GM23338 (cell line): ENCODE measurements at regions not wholly inside any gene's neighbourhood (a gene's known extent, or its start where the extent isn't known, plus 50 kb on each side); places are given as distances from the start of the nearest gene placed in this dataset.

Source experiments
- ATAC-seq: fragments of 200-7000 bp; cut with Tn5 transposase; 3 replicates; pipeline ENCODE4 v1.9.1; 2020
- DNase-seq: peaks from one replicate; pipeline ENCODE4 v3.0.0-alpha.2; 2015; ENCODE audit warnings: low spot score
- H2AFZ ChIP-seq: fragments of 200-600 bp; sonication (generic); 2 replicates; pipeline ENCODE4 v1.8.0; 2016; ENCODE audit warnings: antibody characterized with exemption, mild to moderate bottlenecking, moderate library complexity
- H3F3A ChIP-seq: fragments of 200-600 bp; sonication (generic); replicated peaks from 2 replicates; pipeline ENCODE4 v1.8.0; 2017; ENCODE audit warnings: antibody characterized with exemption, mixed run types, low read depth
- H3K27ac ChIP-seq: fragments of 200-600 bp; sonication (generic); 2 replicates; pipeline ENCODE4 v1.6.1; 2016; ENCODE audit warnings: low read depth
- H3K27me3 ChIP-seq: fragments of 200-600 bp; sonication (generic); 2 replicates; pipeline ENCODE4 v1.8.0; 2016; ENCODE audit warnings: mild to moderate bottlenecking, mixed run types, moderate library complexity; ENCODE audit not compliant: insufficient read depth
- H3K36me3 ChIP-seq: fragments of 200-600 bp; sonication (generic); 2 replicates; pipeline ENCODE4 v1.8.0; 2016; ENCODE audit warnings: mild to moderate bottlenecking; ENCODE audit not compliant: insufficient read depth
- H3K4me1 ChIP-seq: fragments of 200-600 bp; sonication (generic); 2 replicates; pipeline ENCODE4 v1.8.0; 2016; ENCODE audit warnings: mild to moderate bottlenecking, moderate library complexity; ENCODE audit not compliant: insufficient read depth
- H3K4me2 ChIP-seq: fragments of 200-600 bp; sonication (generic); 2 replicates; pipeline ENCODE4 v1.7.1; 2017; ENCODE audit warnings: mixed run types
- H3K4me3 ChIP-seq: fragments of 200-600 bp; sonication (generic); 2 replicates; pipeline ENCODE4 v1.6.1; 2016; ENCODE audit warnings: mixed run types
- H3K79me2 ChIP-seq: fragments of 200-600 bp; sonication (generic); replicated peaks from 2 replicates; pipeline ENCODE4 v1.8.0; 2017; ENCODE audit warnings: mild to moderate bottlenecking; ENCODE audit not compliant: insufficient read depth
- H3K9me2 ChIP-seq: fragments of 200-600 bp; sonication (generic); 2 replicates; pipeline ENCODE4 v1.8.0; 2017; ENCODE audit not compliant: insufficient read depth
- H4K20me1 ChIP-seq: fragments of 200-600 bp; sonication (generic); replicated peaks from 2 replicates; pipeline ENCODE4 v1.8.0; 2017; ENCODE audit warnings: mild to moderate bottlenecking; ENCODE audit not compliant: insufficient read depth
- H3K27ac Mint-ChIP-seq: 2 replicates; pipeline ENCODE4 v1.8.0; 2020; ENCODE audit warnings: inconsistent platforms, mild to moderate bottlenecking, moderate library complexity, mixed read lengths
- H3K27me3 Mint-ChIP-seq: 3 replicates; pipeline ENCODE4 v1.8.0; 2022; ENCODE audit warnings: low read depth, mild to moderate bottlenecking, moderate library complexity, mixed read lengths, inconsistent platforms; ENCODE audit not compliant: insufficient read depth, poor library complexity
- H3K36me3 Mint-ChIP-seq: 3 replicates; pipeline ENCODE4 v1.8.0; 2021; ENCODE audit warnings: low read depth, mild to moderate bottlenecking, inconsistent platforms, moderate library complexity, mixed read lengths
- H3K4me1 Mint-ChIP-seq: 3 replicates; pipeline ENCODE4 v1.8.0; 2020; ENCODE audit warnings: mild to moderate bottlenecking, inconsistent platforms, mixed read lengths
- H3K4me3 Mint-ChIP-seq: 3 replicates; pipeline ENCODE4 v1.8.0; 2021; ENCODE audit warnings: moderate library complexity, mild to moderate bottlenecking, inconsistent platforms, mixed read lengths
- H3K9me3 Mint-ChIP-seq: 3 replicates; pipeline ENCODE4 v1.8.0; 2020; ENCODE audit warnings: moderate library complexity, mild to moderate bottlenecking, inconsistent platforms, mixed read lengths
- CREB1 ChIP-seq: fragments of 250-450 bp; sonication (Bioruptor Pico); IDR thresholded peaks from 2 replicates; pipeline ENCODE4 v1.5.0; 2020; ENCODE audit warnings: low read depth, mild to moderate bottlenecking, moderate library complexity
- EZH2 ChIP-seq: fragments of 200-600 bp; sonication (generic); IDR thresholded peaks from one replicate; pipeline ENCODE4 v1.8.0; 2017; ENCODE audit warnings: antibody characterized with exemption, mild to moderate bottlenecking, low read depth; ENCODE audit not compliant: unreplicated experiment
- EZH2phosphoT487 ChIP-seq: fragments of 200-600 bp; sonication (generic); IDR thresholded peaks from one replicate; pipeline ENCODE4 v1.8.1; 2018; ENCODE audit warnings: antibody characterized with exemption; ENCODE audit not compliant: unreplicated experiment
- JUNB ChIP-seq: IDR thresholded peaks from one replicate; pipeline ENCODE4 v1.6.1; 2016; ENCODE audit warnings: antibody characterized with exemption; ENCODE audit not compliant: unreplicated experiment
- NANOG ChIP-seq: IDR thresholded peaks from 2 replicates; pipeline ENCODE4 v1.6.1; 2016; ENCODE audit warnings: antibody characterized with exemption, borderline replicate concordance
- STAT1 ChIP-seq: IDR thresholded peaks from one replicate; pipeline ENCODE4 v1.6.1; 2016; ENCODE audit warnings: antibody characterized with exemption; ENCODE audit not compliant: unreplicated experiment
- TF ChIP-seq, protein P1 (sequence below): IDR thresholded peaks from 2 replicates; pipeline ENCODE4 v1.6.1; 2016; ENCODE audit warnings: antibody characterized with exemption
- TF ChIP-seq, protein P2 (sequence below), 2 experiments: fragments of 200-600 bp in 1 of 2; sonication (generic) in 1 of 2; conservative IDR thresholded peaks; 2 replicates each; pipeline versions ENCODE4 v1.5.1 to v1.6.1; 2016 to 2017; ENCODE audit warnings: antibody characterized with exemption in 2 of 2, low read depth in 2 of 2, mild to moderate bottlenecking in 2 of 2, moderate library complexity in 1 of 2

DNA sequence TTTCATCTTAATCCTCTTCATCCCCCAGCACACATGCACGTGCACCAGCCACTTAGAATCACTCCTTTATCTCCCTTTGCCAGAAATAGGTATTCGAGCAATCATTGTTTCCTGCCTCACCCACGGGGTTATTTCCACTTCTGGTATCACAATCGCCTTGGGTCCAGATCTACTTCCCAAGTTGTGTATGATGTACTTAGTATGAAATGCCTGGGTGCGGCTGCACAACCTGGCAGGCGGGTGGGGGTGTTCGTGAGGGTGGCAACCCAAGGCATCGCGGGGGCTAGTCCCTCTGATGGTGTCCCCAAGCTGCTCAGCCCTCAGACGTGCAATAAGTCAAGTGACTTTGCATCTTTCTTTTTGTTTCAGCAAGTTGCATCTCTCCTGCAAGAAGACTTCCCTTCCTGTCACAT, 475.6 kb downstream of the MIAT start:
- Histone ChIP-seq H3K27me3 (no peaks in the 10 kb centered on the region), H3K4me3 (no peak overlapping the region), H2AFZ (no peak overlapping the region), H3K79me2 (no peaks in the 10 kb centered on the region), H3K4me2 (no peak overlapping the region), H3F3A (no peaks in the 10 kb centered on the region), H3K27ac (no peak overlapping the region), H3K4me1 (no peaks in the 10 kb centered on the region), H3K36me3 (no peaks in the 10 kb centered on the region), H4K20me1 (no peaks in the 10 kb centered on the region), H3K9me2 (no peaks in the 10 kb centered on the region)
- Mint-ChIP-seq H3K27me3 (peaks cover 4% of the 10 kb centered on the region), H3K4me1 (peaks cover 9% of the 10 kb centered on the region), H3K9me3 (no peaks in the 10 kb centered on the region; the same call in 1 of the 3 replicates), H3K27ac (no peak overlapping the region), H3K4me3 (no peak overlapping the region), H3K36me3 (peaks cover 2% of the 10 kb centered on the region; the same call in 1 of the 3 replicates)
- TF ChIP-seq STAT1 (no peak), JUNB (no peak), CREB1 (CRISPR knock-in tag) (no peak), EZH2 (no peak), EZH2phosphoT487 (no peak), NANOG (no peak)
- DNase-seq = no peak
- no peak for ATAC-seq

DNA sequence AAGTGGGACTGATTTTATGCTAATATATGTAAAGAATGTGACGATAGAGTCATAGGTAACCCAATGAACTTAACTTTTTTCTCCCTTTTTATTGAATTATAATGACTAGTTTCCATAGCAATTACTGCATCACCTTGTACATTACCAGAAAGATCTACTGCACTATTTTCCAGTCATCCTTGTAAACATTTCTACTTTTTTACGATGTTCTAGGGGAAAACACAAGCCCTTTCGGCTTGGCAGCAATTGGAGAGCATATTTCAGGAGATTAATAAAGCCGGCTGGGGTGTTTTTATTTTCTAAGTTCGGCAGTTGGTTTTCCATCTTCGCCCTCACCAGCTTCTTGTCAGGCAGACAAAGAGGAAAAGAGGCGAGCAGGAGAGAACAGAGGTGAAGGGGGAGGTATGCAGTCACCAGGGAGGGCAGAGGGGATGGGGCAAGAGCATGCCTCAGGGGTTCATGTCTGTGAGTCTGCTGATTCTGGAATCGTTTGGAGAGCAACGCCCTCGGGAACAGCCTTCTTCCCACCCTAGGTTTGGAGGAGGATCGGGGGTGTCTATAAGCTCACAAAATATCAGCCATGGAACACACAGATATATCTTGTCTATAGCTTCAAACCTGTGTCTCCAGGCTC, 476.4 kb downstream of the MIAT start:
- no peaks in the 10 kb centered on the region for H3K27me3 ChIP-seq
- H2AFZ ChIP-seq = no peak overlapping the region
- H3K9me3 Mint-ChIP-seq = no peaks in the 10 kb centered on the region; the same call in 1 of the 3 replicates
- DNase-seq (no peak), ATAC-seq (0 out of 3 replicates have a peak, but pooled peaks have one; percentile 29)
- no peak overlapping the region for H3K4me2 ChIP-seq
- no peaks in the 10 kb centered on the region for H3K9me2 ChIP-seq
- peaks cover 4% of the 10 kb centered on the region for H3K27me3 Mint-ChIP-seq
- H3K4me3 Mint-ChIP-seq = no peak overlapping the region
- peaks cover 9% of the 10 kb centered on the region for H3K4me1 Mint-ChIP-seq
- H3K27ac Mint-ChIP-seq = no peak overlapping the region
- H4K20me1 ChIP-seq = no peaks in the 10 kb centered on the region
- H3K4me1 ChIP-seq = no peaks in the 10 kb centered on the region
- no peaks in the 10 kb centered on the region for H3K79me2 ChIP-seq
- H3K4me3 ChIP-seq = no peak overlapping the region
- H3K36me3 Mint-ChIP-seq = peaks cover 2% of the 10 kb centered on the region; the same call in 1 of the 3 replicates
- H3K36me3 ChIP-seq = no peaks in the 10 kb centered on the region
- TF ChIP-seq, protein P1, sequence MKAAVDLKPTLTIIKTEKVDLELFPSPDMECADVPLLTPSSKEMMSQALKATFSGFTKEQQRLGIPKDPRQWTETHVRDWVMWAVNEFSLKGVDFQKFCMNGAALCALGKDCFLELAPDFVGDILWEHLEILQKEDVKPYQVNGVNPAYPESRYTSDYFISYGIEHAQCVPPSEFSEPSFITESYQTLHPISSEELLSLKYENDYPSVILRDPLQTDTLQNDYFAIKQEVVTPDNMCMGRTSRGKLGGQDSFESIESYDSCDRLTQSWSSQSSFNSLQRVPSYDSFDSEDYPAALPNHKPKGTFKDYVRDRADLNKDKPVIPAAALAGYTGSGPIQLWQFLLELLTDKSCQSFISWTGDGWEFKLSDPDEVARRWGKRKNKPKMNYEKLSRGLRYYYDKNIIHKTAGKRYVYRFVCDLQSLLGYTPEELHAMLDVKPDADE = no peak
- TF ChIP-seq, protein P2, sequence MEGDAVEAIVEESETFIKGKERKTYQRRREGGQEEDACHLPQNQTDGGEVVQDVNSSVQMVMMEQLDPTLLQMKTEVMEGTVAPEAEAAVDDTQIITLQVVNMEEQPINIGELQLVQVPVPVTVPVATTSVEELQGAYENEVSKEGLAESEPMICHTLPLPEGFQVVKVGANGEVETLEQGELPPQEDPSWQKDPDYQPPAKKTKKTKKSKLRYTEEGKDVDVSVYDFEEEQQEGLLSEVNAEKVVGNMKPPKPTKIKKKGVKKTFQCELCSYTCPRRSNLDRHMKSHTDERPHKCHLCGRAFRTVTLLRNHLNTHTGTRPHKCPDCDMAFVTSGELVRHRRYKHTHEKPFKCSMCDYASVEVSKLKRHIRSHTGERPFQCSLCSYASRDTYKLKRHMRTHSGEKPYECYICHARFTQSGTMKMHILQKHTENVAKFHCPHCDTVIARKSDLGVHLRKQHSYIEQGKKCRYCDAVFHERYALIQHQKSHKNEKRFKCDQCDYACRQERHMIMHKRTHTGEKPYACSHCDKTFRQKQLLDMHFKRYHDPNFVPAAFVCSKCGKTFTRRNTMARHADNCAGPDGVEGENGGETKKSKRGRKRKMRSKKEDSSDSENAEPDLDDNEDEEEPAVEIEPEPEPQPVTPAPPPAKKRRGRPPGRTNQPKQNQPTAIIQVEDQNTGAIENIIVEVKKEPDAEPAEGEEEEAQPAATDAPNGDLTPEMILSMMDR (conservative IDR thresholded peaks at IDR 0.05; ENCODE audit: low read depth in 2 of 2) = no peak
- no peak for TF ChIP-seq STAT1
- H3K27ac ChIP-seq = no peak overlapping the region
- no peaks in the 10 kb centered on the region for H3F3A ChIP-seq
